ENCODE measurements at regions not wholly inside any gene's neighbourhood (a gene's known extent, or its start where the extent isn't known, plus 50 kb on each side); places are given as distances from the start of the nearest gene placed in this dataset.

GRCh38 chr2:239682518-239682917 is 281.7 kb upstream of the HDAC4 start:
- TF ChIP-seq REST (IDR thresholded peaks at IDR 0.05; ENCODE audit: insufficient read depth in 1 of 2, low read depth in 2 of 2, low read length in 2 of 2) = no peak
- TF ChIP-seq POLR2AphosphoS5 (IDR thresholded peaks at IDR 0.05; ENCODE audit: low read depth, low read length) = no peak
- no peak for TF ChIP-seq TAF1 (IDR thresholded peaks at IDR 0.05; ENCODE audit: borderline replicate concordance, insufficient read depth, low read length)
